OCI-LY1 (cell line): ENCODE measurements at regions not wholly inside any gene's neighbourhood (a gene's known extent, or its start where the extent isn't known, plus 50 kb on each side); places are given as distances from the start of the nearest gene placed in this dataset.

Experiments used
- EZH2 ChIP-seq: fragments of 200-600 bp; sonication (generic), shearing (Covaris generic); IDR thresholded peaks from 2 replicates; pipeline ENCODE4 v1.8.0; 2017; ENCODE audit warnings: borderline replicate concordance, mixed run types, mild to moderate bottlenecking, antibody characterized with exemption, low read length, moderate library complexity, mixed read lengths
- TF ChIP-seq, protein P1 (sequence below): fragments of 200-600 bp; sonication (generic), shearing (Covaris generic); IDR thresholded peaks from 2 replicates; pipeline ENCODE4 v1.5.1; 2017; ENCODE audit warnings: mild to moderate bottlenecking, antibody characterized with exemption, low read length, moderate library complexity, mixed read lengths

DNA sequence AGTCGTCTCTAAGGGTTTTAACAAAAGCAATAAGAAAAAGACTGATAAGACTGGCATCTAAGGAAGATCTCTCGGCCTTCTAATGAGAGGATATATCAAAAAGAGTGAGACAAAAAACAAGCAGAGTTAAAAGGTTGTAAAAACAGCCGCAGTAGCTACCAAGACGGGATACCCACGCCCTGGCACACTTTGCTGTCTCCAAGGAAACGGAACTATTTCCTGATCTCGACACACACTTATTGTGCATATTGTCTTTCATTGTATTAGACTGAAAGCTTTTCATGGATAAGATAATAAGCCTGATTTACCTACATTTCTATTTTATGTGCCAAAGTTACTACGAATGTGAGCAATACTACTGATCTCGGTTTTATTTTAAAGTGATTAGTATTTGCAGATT is 161.5 kb upstream of the MCTP2 start:
- TF ChIP-seq, protein P1, sequence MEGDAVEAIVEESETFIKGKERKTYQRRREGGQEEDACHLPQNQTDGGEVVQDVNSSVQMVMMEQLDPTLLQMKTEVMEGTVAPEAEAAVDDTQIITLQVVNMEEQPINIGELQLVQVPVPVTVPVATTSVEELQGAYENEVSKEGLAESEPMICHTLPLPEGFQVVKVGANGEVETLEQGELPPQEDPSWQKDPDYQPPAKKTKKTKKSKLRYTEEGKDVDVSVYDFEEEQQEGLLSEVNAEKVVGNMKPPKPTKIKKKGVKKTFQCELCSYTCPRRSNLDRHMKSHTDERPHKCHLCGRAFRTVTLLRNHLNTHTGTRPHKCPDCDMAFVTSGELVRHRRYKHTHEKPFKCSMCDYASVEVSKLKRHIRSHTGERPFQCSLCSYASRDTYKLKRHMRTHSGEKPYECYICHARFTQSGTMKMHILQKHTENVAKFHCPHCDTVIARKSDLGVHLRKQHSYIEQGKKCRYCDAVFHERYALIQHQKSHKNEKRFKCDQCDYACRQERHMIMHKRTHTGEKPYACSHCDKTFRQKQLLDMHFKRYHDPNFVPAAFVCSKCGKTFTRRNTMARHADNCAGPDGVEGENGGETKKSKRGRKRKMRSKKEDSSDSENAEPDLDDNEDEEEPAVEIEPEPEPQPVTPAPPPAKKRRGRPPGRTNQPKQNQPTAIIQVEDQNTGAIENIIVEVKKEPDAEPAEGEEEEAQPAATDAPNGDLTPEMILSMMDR: no peak
- no peak for TF ChIP-seq EZH2
